Testis (tissue), 2 donors: ENCODE measurements at regions not wholly inside any gene's neighbourhood (a gene's known extent, or its start where the extent isn't known, plus 50 kb on each side); places are given as distances from the start of the nearest gene placed in this dataset.

Experiments
- DNase-seq: peaks from one replicate; pipeline ENCODE4 v3.0.0-alpha.2; 2019
- H3K27ac ChIP-seq, 2 donors: fragments of 200-600 bp; sonication (generic); one replicate each; pipeline ENCODE4 v1.5.1; 2019
- H3K27me3 ChIP-seq: fragments of 200-600 bp; sonication (generic); one replicate; pipeline ENCODE4 v1.5.1; 2019
- H3K36me3 ChIP-seq: fragments of 200-600 bp; sonication (generic); one replicate; pipeline ENCODE4 v1.5.1; 2017; ENCODE audit warnings: low read depth; ENCODE audit errors: missing control alignments
- H3K4me1 ChIP-seq: fragments of 200-600 bp; sonication (generic); one replicate; pipeline ENCODE4 v1.5.1; 2019
- H3K4me3 ChIP-seq, 2 donors: fragments of 200-600 bp; sonication (generic); one replicate each; pipeline ENCODE4 v1.5.1; 2017 to 2019
- H3K9me3 ChIP-seq: fragments of 200-600 bp; sonication (generic); one replicate; pipeline ENCODE4 v1.5.1; 2017
- CTCF ChIP-seq, 3 experiments: fragments of 450-650 bp in 2 of 3; fragments of 200-600 bp in 1 of 3; sonication (generic) in 1 of 3; IDR thresholded peaks; one replicate each; pipeline ENCODE4 v1.5.1; 2016 to 2019; ENCODE audit warnings: antibody characterized with exemption in 3 of 3, mild to moderate bottlenecking in 2 of 3, moderate library complexity in 1 of 3
- POLR2A ChIP-seq: fragments of 450-650 bp; IDR thresholded peaks from one replicate; pipeline ENCODE4 v1.6.1; 2017; ENCODE audit warnings: antibody characterized with exemption, mild to moderate bottlenecking, moderate library complexity
- WGBS, 2 donors: methylation state at CpG; one replicate each; pipeline ENCODE4 v1.1.5; 2018; 5-methylcytosine and 5-hydroxymethylcytosine counted together
- intact Hi-C: fragments of 100-400 bp; cut with DNase I; formaldehyde crosslinking; loops from one replicate; pipeline ENCODE4 v1.15.1; 2023; ENCODE audit warnings: low total_unique reads

GRCh38 chr20:22836877-22837276 is 198.2 kb upstream of the SSTR4 start:
- DNase-seq = no peak
- WGBS, 2 donors = 88 to 89% methylated on average over 1 of the region's 1 CpG
- intact Hi-C loops = no loop called here

GRCh38 chr20:22838001-22838400 is 197.1 kb upstream of the SSTR4 start:
- Histone ChIP-seq H3K36me3 (no peaks in the 10 kb centered on the region), H3K4me3 (no peak overlapping the region), H3K27me3 (no peaks in the 10 kb centered on the region), H3K4me1 (no peaks in the 10 kb centered on the region), H3K9me3 (no peaks in the 10 kb centered on the region), H3K27ac (no peak overlapping the region)
- no peak for DNase-seq
- TF ChIP-seq CTCF (IDR thresholded peaks at IDR 0.05) = no peak
- TF ChIP-seq POLR2A = no peak
- intact Hi-C loops = no loop called here
- 93 to 100% methylated on average over 1 of the region's 1 CpG for WGBS, 2 donors

More at GRCh38 chr20:22836877-22837276, 198.2 kb upstream of the SSTR4 start:
- Histone ChIP-seq H3K27me3 (no peaks in the 10 kb centered on the region), H3K9me3 (no peaks in the 10 kb centered on the region), H3K36me3 (no peaks in the 10 kb centered on the region), H3K4me1 (no peaks in the 10 kb centered on the region), H3K27ac (no peak overlapping the region), H3K4me3 (no peak overlapping the region)
- TF ChIP-seq CTCF (IDR thresholded peaks at IDR 0.05) (no peak), POLR2A (no peak)

GRCh38 chr20:22841846-22842245 is 193.3 kb upstream of the SSTR4 start:
- no peak overlapping the region for H3K27ac ChIP-seq
- DNase-seq = no peak
- no peaks in the 10 kb centered on the region for H3K4me1 ChIP-seq
- H3K36me3 ChIP-seq = no peaks in the 10 kb centered on the region
- 89 to 94% methylated on average over 4 of the region's 4 CpGs for WGBS, 2 donors
- H3K4me3 ChIP-seq = no peak overlapping the region
- no peak for TF ChIP-seq CTCF (IDR thresholded peaks at IDR 0.05)
- no peak for TF ChIP-seq POLR2A
- no peaks in the 10 kb centered on the region for H3K27me3 ChIP-seq
- intact Hi-C loops = no loop called here
- H3K9me3 ChIP-seq = no peaks in the 10 kb centered on the region

- WGBS, 2 donors = 98 to 100% methylated on average over 5 of the region's 5 CpGs
- intact Hi-C loops = no loop called here
- Histone ChIP-seq H3K27me3 (no peaks in the 10 kb centered on the region), H3K4me1 (no peaks in the 10 kb centered on the region), H3K4me3 (no peak overlapping the region), H3K27ac (no peak overlapping the region), H3K9me3 (no peaks in the 10 kb centered on the region), H3K36me3 (no peaks in the 10 kb centered on the region)
- TF ChIP-seq POLR2A = no peak
- no peak for TF ChIP-seq CTCF (IDR thresholded peaks at IDR 0.05)
- DNase-seq = no peak
Measured at GRCh38 chr20:22842793-22843192, 192.3 kb upstream of the SSTR4 start.

GRCh38 chr20:22844959-22845358 is 190.2 kb upstream of the SSTR4 start:
- Histone ChIP-seq H3K36me3 (no peaks in the 10 kb centered on the region), H3K4me3 (no peak overlapping the region), H3K27me3 (no peaks in the 10 kb centered on the region), H3K27ac (no peak overlapping the region), H3K4me1 (no peaks in the 10 kb centered on the region), H3K9me3 (no peaks in the 10 kb centered on the region)
- TF ChIP-seq POLR2A (no peak), CTCF (IDR thresholded peaks at IDR 0.05) (no peak)
- intact Hi-C loops = no loop called here
- no peak for DNase-seq
